Endothelial cell (in vitro differentiated cells): ENCODE measurements at regions not wholly inside any gene's neighbourhood (a gene's known extent, or its start where the extent isn't known, plus 50 kb on each side); places are given as distances from the start of the nearest gene placed in this dataset.

ENCODE experiments used
- DNase-seq: peaks from one replicate; pipeline ENCODE4 v3.0.0; 2021; ENCODE audit warnings: low spot score
- H3K27ac Mint-ChIP-seq: one replicate; pipeline ENCODE4 v1.8.0; 2021; ENCODE audit warnings: mixed read lengths, inconsistent platforms; ENCODE audit not compliant: unreplicated experiment
- H3K27me3 Mint-ChIP-seq: one replicate; pipeline ENCODE4 v1.8.0; 2021; ENCODE audit warnings: mild to moderate bottlenecking, moderate library complexity, mixed read lengths, inconsistent platforms; ENCODE audit not compliant: unreplicated experiment
- H3K36me3 Mint-ChIP-seq: one replicate; pipeline ENCODE4 v1.8.0; 2021; ENCODE audit warnings: mild to moderate bottlenecking, low read depth, mixed read lengths, inconsistent platforms; ENCODE audit not compliant: unreplicated experiment
- H3K4me1 Mint-ChIP-seq: one replicate; pipeline ENCODE4 v1.8.0; 2021; ENCODE audit warnings: mild to moderate bottlenecking, mixed read lengths, inconsistent platforms; ENCODE audit not compliant: unreplicated experiment
- H3K4me3 Mint-ChIP-seq: one replicate; pipeline ENCODE4 v1.8.0; 2021; ENCODE audit warnings: mild to moderate bottlenecking, mixed read lengths, inconsistent platforms; ENCODE audit not compliant: unreplicated experiment
- H3K9me3 Mint-ChIP-seq: one replicate; pipeline ENCODE4 v1.8.0; 2021; ENCODE audit warnings: mixed read lengths, inconsistent platforms; ENCODE audit not compliant: unreplicated experiment
- CTCF ChIP-seq: fragments of 200-600 bp; sonication (generic); IDR thresholded peaks from one replicate; pipeline ENCODE4 v1.5.0; 2021; ENCODE audit warnings: antibody characterized with exemption; ENCODE audit not compliant: unreplicated experiment

DNA sequence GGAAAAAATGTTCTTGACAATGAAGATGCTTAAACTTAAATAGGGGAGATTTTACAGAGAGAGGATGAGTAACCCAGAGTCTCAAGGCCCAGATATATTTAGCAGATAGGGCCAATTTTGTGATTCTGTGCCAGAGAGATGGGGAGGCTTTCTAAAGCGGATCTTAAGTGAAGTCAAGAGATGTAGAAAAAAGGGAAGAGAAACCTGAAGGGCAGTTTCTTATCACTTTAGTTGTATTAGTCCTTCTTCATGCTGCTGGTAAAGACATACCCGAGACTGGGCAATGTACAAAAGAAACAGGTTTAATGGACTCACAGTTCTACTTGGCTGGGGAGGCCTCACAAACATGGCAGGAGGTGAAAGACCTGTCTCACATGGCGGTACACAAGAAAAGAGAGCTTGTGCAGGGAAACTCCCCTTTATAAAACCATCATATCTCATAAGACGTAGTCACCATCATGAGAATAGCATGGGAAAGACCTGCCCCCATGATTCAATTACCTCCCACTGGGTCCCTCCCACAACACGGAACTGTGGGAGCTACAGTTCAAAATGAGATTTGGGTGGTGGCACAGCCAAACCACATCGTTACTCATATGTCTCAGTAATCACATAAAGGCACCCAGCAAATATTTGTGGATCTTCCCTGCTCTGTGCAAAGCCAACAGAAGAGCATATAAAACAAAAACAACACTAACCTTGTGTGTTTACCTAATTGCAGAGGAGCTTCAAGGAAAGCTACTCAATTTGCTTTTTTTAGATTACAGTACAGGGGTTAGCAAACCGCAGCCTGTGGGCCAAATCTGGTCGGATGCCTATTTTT lies 102.6 kb upstream of the MYCBP2 start:
- Mint-ChIP-seq H3K9me3 (no peaks in the 10 kb centered on the region), H3K4me1 (peaks cover 4% of the 10 kb centered on the region), H3K4me3 (no peak overlapping the region), H3K27me3 (no peaks in the 10 kb centered on the region), H3K36me3 (no peaks in the 10 kb centered on the region), H3K27ac (no peak overlapping the region)
- DNase-seq: no peak
- TF ChIP-seq CTCF: no peak

DNA sequence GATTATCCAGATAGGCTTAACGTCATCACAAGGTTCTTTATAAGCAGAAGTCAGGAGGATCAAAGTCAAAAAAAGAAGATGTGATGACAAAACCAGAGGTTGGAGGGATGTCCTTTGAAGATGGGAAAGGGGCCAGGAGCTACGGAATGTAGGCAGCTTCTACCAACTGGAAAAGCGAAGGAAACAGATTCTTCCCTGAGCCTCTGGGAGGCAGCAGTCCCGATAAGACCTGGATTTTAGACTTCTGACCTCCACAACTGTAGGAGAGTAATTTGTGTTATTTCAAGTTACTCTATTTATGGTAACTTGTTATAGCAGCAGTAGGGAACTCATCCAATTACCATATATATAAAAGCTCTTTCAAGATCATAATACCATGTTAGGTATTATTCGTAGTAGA lies 98.8 kb upstream of the MYCBP2 start:
- no peaks in the 10 kb centered on the region for H3K36me3 Mint-ChIP-seq
- no peak for DNase-seq
- peaks cover 6% of the 10 kb centered on the region for H3K27me3 Mint-ChIP-seq
- peaks cover 4% of the 10 kb centered on the region for H3K4me1 Mint-ChIP-seq
- no peak for TF ChIP-seq CTCF
- H3K4me3 Mint-ChIP-seq: no peak overlapping the region
- no peaks in the 10 kb centered on the region for H3K9me3 Mint-ChIP-seq
- H3K27ac Mint-ChIP-seq: no peak overlapping the region

DNA sequence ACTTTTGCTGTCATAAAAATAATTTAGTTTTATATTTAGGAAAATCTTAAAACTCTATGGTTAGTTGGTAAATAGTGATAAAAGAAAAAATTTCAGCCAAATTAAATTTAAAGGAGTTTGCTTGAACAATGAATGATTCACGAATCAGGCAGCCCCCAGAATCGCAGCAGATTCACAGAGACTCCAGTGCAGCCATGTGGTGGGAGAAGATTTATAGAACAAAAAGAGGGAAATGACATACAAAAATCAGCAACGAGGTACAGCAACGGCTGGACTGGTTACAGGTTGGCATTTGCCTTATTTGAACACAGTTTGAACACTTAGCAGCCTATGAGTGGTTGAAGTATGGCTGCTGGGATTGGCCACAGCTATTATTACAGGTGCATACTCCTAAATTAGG lies 96.4 kb upstream of the MYCBP2 start:
- H3K36me3 Mint-ChIP-seq: no peaks in the 10 kb centered on the region
- no peak for DNase-seq
- H3K27me3 Mint-ChIP-seq: peaks cover 6% of the 10 kb centered on the region
- H3K4me1 Mint-ChIP-seq: peaks cover 4% of the 10 kb centered on the region
- no peaks in the 10 kb centered on the region for H3K9me3 Mint-ChIP-seq
- no peak overlapping the region for H3K4me3 Mint-ChIP-seq
- H3K27ac Mint-ChIP-seq: no peak overlapping the region
- TF ChIP-seq CTCF: no peak

- Mint-ChIP-seq H3K27ac (no peak overlapping the region), H3K9me3 (no peaks in the 10 kb centered on the region)
- TF ChIP-seq CTCF: no peak
Observed at GRCh38 chr13:77422724-77423123, 95.8 kb upstream of the MYCBP2 start.

DNA sequence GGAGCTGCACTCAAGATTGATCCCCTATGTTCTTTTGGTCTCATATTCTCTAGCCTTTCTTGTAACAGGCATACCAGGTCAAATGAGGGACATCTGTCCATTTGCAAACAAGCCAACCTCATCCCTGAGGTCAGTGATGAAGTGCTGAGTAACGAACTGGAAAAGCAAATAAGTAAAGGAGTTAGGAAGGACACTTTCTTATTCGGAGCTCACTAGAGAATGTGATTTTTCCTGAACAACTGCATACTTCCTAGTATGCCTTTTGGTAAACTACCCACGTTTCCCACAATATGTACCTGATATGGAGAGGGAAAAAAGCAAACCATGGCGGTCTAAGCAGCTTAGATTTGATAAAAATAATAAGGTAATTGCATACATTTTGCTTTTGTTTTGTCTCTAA lies 91.0 kb upstream of the MYCBP2 start:
- Mint-ChIP-seq H3K27ac (no peak overlapping the region), H3K36me3 (no peaks in the 10 kb centered on the region), H3K27me3 (peaks cover 6% of the 10 kb centered on the region), H3K9me3 (no peaks in the 10 kb centered on the region), H3K4me3 (no peak overlapping the region), H3K4me1 (no peaks in the 10 kb centered on the region)
- DNase-seq: no peak
- TF ChIP-seq CTCF: no peak

More at GRCh38 chr13:77422724-77423123, 95.8 kb upstream of the MYCBP2 start:
- H3K27me3 Mint-ChIP-seq: peaks cover 6% of the 10 kb centered on the region
- H3K36me3 Mint-ChIP-seq: no peaks in the 10 kb centered on the region
- H3K4me3 Mint-ChIP-seq: no peak overlapping the region
- DNase-seq: no peak
- peaks cover 4% of the 10 kb centered on the region for H3K4me1 Mint-ChIP-seq
